Stomach (tissue), 8 donors: ENCODE measurements at regions not wholly inside any gene's neighbourhood (a gene's known extent, or its start where the extent isn't known, plus 50 kb on each side); places are given as distances from the start of the nearest gene placed in this dataset.

Experiments used
- DNase-seq, 2 donors: peaks; one replicate each; pipeline versions ENCODE4 v3.0.0 to v3.0.0-alpha.2; 2013 to 2019
- H3K27ac ChIP-seq, 5 donors: fragments of 200-600 bp in 4 of 5; sonication (generic) in 4 of 5; one replicate each; pipeline ENCODE4 v1.5.1; 2013 to 2019; ENCODE audit warnings: mild to moderate bottlenecking in 1 of 5, moderate library complexity in 1 of 5
- H3K27me3 ChIP-seq, 3 donors: fragments of 200-600 bp; sonication (generic); one replicate each; pipeline ENCODE4 v1.5.1; 2017 to 2019; ENCODE audit warnings: mixed run types in 1 of 3
- H3K36me3 ChIP-seq, 4 donors: fragments of 200-600 bp; sonication (generic); 1 replicate in 3 of 4; 2 replicates in 1 of 4; pipeline ENCODE4 v1.5.1; 2016 to 2019
- H3K4me1 ChIP-seq, 4 donors: fragments of 200-600 bp; sonication (generic); one replicate each; pipeline ENCODE4 v1.5.1; 2016 to 2019
- H3K4me3 ChIP-seq, 4 donors: fragments of 200-600 bp; sonication (generic) in 3 of 4; one replicate each; pipeline ENCODE4 v1.5.1; 2016 to 2019; ENCODE audit warnings: mild to moderate bottlenecking in 1 of 4
- H3K9me3 ChIP-seq, 4 donors: fragments of 200-600 bp; sonication (generic); one replicate each; pipeline ENCODE4 v1.5.1; 2016 to 2019
- CTCF ChIP-seq, 7 experiments: fragments of 450-650 bp in 4 of 7; fragments of 200-600 bp in 3 of 7; sonication (generic) in 3 of 7; IDR thresholded peaks; one replicate each; pipeline ENCODE4 v1.5.1; 2016 to 2019; ENCODE audit warnings: antibody characterized with exemption in 7 of 7, control low read depth in 2 of 7, mild to moderate bottlenecking in 1 of 7
- EP300 ChIP-seq: sonication (generic); formaldehyde crosslinking; IDR thresholded peaks from one replicate; pipeline ENCODE4 v1.6.1; 2017; ENCODE audit warnings: antibody characterized with exemption
- POLR2A ChIP-seq, 4 donors: fragments of 450-650 bp; IDR thresholded peaks; one replicate each; pipeline ENCODE4 v1.6.1; 2016; ENCODE audit warnings: antibody characterized with exemption in 4 of 4, control low read depth in 2 of 4, mild to moderate bottlenecking in 1 of 4, moderate library complexity in 1 of 4
- POLR2AphosphoS5 ChIP-seq, 3 donors: sonication (generic); formaldehyde crosslinking; IDR thresholded peaks; one replicate each; pipeline ENCODE4 v1.6.1; 2016; ENCODE audit warnings: antibody characterized with exemption in 3 of 3
- WGBS, 5 donors: extraction: QIAGEN DNeasy Blood & Tissue Kit in 3 of 5; methylation state at CpG; one replicate each; pipeline versions ENCODE4 v1.1.5 to v1.1.7; 2013 to 2018; 5-methylcytosine and 5-hydroxymethylcytosine counted together
- intact Hi-C: fragments of 100-400 bp; cut with DNase I; formaldehyde crosslinking; loops from one replicate; pipeline ENCODE4 v1.15.1; 2023; ENCODE audit warnings: low total_unique reads
- donor health status: healthy with polysubstance abuse.
- donor health status: Bipolar disorder and iron deficiency.
- donor health status: healthy.

DNA sequence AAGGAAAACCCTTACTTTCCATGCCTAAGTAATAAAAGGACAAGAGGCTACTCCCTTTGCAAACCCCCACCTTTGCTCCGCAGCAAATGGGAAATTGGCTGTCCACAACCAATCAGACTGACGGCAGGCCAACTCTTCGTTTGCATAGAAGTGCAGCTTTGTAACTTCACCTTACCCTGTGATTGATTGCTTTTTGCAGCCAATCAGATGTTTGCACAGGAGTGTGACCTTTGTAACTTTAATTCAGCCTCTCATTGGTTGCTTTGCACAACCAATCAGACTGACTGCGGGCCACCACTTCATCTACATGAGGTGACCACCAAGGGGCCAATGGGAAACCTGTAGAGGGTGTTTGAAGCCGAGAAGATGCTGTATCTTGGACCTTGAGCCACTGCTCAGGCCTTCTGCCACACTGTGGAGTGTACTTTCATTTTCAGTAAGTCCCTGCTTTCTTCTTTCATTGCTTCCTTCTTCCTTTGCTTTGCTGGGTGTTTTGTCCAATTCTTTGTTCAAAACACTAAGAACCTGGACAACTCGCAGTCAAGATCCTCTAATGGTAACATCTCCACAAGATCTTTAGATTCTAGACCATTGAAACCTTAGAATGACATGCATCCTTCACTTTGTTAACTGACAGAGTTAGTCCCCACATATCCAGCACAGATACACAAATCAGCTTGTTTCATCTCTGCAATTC is 51.3 kb upstream of the FREM1 start:
- Histone ChIP-seq H3K27me3 (no peaks in the 10 kb centered on the region), H3K4me3 (no peak overlapping the region), H3K9me3 (no peaks in the 10 kb centered on the region), H3K4me1 (peaks cover 0 to 6% (median 2%) of the 10 kb centered on the region in 4 donors), H3K36me3 (no peaks in the 10 kb centered on the region), H3K27ac (no peak overlapping the region)
- 60 to 72% (median 67%) methylated on average over 6 of the region's 6 CpGs for WGBS, 5 donors
- no peak for TF ChIP-seq POLR2A (IDR thresholded peaks at IDR 0.05)
- no peak for TF ChIP-seq CTCF (IDR thresholded peaks at IDR 0.05)
- TF ChIP-seq EP300, result no peak
- TF ChIP-seq POLR2AphosphoS5 (IDR thresholded peaks at IDR 0.05), result no peak
- intact Hi-C loops, result no loop called here
- no peak for DNase-seq

- Histone ChIP-seq H3K4me1 (peaks cover 0 to 6% (median 2%) of the 10 kb centered on the region in 4 donors), H3K27me3 (no peaks in the 10 kb centered on the region), H3K9me3 (no peaks in the 10 kb centered on the region), H3K36me3 (no peaks in the 10 kb centered on the region), H3K4me3 (no peak overlapping the region), H3K27ac (no peak overlapping the region)
- 77 to 90% (median 80%) methylated on average over 4 of the region's 4 CpGs for WGBS, 5 donors
- intact Hi-C loops, result no loop called here
- TF ChIP-seq EP300, result no peak
- no peak for TF ChIP-seq POLR2A (IDR thresholded peaks at IDR 0.05)
- no peak for TF ChIP-seq CTCF (IDR thresholded peaks at IDR 0.05)
- TF ChIP-seq POLR2AphosphoS5 (IDR thresholded peaks at IDR 0.05), result no peak
- no peak for DNase-seq
Measured at GRCh38 chr9:14960881-14961280, 50.7 kb upstream of the FREM1 start.
